HUES48 (cell line): ENCODE measurements at regions not wholly inside any gene's neighbourhood (a gene's known extent, or its start where the extent isn't known, plus 50 kb on each side); places are given as distances from the start of the nearest gene placed in this dataset.
"Not testable (repeated sequence)": the region's sequence is repeated elsewhere in the genome, so short reads cannot be mapped to it uniquely, and the experiment has no call there.

Source experiments
- H3K27ac ChIP-seq: one replicate; pipeline ENCODE4 v1.7.0; 2013; ENCODE audit warnings: low read depth, low read length, inconsistent platforms
- H3K27me3 ChIP-seq: 2 replicates; pipeline ENCODE4 v1.6.1; 2013; ENCODE audit warnings: mild to moderate bottlenecking, low read length; ENCODE audit not compliant: control insufficient read depth, insufficient read depth
- H3K36me3 ChIP-seq: 2 replicates; pipeline ENCODE4 v1.6.1; 2013; ENCODE audit warnings: low read length; ENCODE audit not compliant: control insufficient read depth, insufficient read depth
- H3K4me1 ChIP-seq: 2 replicates; pipeline ENCODE4 v1.6.1; 2013; ENCODE audit warnings: mild to moderate bottlenecking, low read length; ENCODE audit not compliant: control insufficient read depth, insufficient read depth
- H3K4me3 ChIP-seq: 2 replicates; pipeline ENCODE4 v1.5.1; 2013; ENCODE audit warnings: mild to moderate bottlenecking, low read depth, low read length
- H3K9ac ChIP-seq: 2 replicates; pipeline ENCODE4 v1.6.1; 2013; ENCODE audit warnings: mild to moderate bottlenecking, low read depth, low read length, moderate library complexity
- H3K9me3 ChIP-seq: 2 replicates; pipeline ENCODE4 v1.6.1; 2013; ENCODE audit warnings: low read length; ENCODE audit not compliant: control insufficient read depth, insufficient read depth

DNA sequence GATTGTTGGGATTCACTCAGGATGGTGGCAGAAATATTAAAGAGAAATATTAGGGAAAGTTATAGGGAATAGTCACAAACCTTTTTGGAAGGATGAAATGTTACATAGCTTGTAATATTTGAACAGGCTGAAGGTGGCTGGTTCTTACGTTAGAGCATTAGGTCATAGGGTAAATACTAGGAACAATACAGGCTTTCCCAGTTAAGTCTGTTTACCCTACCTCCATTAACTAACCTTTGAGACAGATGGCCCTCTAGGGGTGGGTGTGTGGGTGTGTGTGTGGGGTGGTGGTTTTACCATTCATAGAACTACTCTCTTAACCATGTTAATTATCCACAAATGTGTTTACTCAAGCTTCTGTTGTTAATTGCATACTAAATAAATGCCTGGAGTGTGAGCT is 94.3 kb upstream of the STK32A start:
- H3K27me3 ChIP-seq, result no peaks in the 10 kb centered on the region

DNA sequence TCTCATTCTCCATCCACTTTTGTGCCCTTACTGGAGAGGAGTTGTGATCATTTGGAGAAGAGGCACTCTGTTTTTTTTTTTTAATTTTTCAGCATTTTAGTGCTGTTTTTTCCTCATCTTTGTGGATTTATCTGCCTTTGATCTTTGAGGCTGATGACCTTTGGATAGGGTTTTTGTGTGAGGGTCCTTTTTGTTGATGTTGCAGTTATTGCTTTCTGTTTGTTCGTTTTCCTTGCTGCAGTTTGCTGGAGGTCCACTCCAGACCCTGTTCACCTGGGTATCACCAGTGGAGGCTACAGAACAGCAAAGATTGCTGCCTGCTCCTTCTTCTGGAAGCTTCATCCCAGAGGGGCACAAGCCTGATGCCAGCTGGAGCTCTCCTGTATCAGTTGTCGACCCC is 93.2 kb upstream of the STK32A start:
- H3K9ac ChIP-seq, H3K9me3 ChIP-seq, H3K4me1 ChIP-seq, H3K4me3 ChIP-seq, H3K27me3 ChIP-seq, H3K36me3 ChIP-seq, H3K27ac ChIP-seq: not testable (repeated sequence)

More for the DNA sequence above, 94.3 kb upstream of the STK32A start:
- Histone ChIP-seq H3K4me3 (no peak overlapping the region), H3K9me3 (no peaks in the 10 kb centered on the region; the same call in 1 of the 2 replicates), H3K27ac (peak overlapping the region; percentile 51), H3K9ac (no peak overlapping the region), H3K4me1 (no peaks in the 10 kb centered on the region), H3K36me3 (no peaks in the 10 kb centered on the region)

DNA sequence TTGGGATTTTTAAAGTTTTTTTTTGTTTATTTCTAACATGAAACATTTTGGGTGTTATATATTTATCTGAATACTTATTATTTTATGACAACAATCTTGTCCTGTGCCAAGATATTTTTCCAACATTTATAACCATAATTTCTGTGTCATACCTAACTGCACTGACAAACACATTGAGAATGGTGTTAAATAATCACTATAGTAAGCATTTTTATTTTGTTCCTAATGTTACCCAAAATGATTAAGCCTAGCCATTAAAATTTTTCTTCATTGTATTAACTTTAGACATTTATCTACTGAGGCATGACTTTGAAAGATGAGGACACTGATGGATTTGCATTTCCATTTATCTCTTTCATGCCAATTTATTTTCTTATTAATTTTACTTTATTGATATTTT is 91.6 kb upstream of the STK32A start:
- no peaks in the 10 kb centered on the region for H3K36me3 ChIP-seq
- no peaks in the 10 kb centered on the region for H3K4me1 ChIP-seq
- no peak overlapping the region for H3K9ac ChIP-seq
- H3K27ac ChIP-seq, result no peak overlapping the region
- no peaks in the 10 kb centered on the region for H3K27me3 ChIP-seq
- no peak overlapping the region for H3K4me3 ChIP-seq
- no peaks in the 10 kb centered on the region for H3K9me3 ChIP-seq

DNA sequence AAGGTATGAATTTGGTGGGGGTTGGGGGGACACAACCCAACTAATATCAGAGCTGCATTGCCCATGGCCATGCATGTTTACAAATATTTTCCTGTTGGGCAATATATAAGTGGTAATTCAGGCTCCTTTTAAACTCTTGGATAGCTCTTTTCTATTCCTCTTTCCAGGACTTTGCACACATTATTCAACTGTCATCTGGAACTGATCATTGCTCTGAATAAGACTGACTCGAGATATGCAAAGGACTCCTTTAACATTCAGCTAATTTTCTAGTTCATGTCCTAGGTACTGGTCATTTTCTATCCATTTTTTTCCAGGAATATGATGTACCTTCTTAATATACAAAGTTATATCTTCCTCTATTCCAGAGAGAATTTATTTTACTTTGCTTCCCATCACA is 89.5 kb upstream of the STK32A start:
- Histone ChIP-seq H3K4me3 (no peak overlapping the region), H3K9me3 (no peaks in the 10 kb centered on the region), H3K36me3 (no peaks in the 10 kb centered on the region), H3K4me1 (no peaks in the 10 kb centered on the region), H3K27ac (no peak overlapping the region), H3K9ac (no peak overlapping the region), H3K27me3 (no peaks in the 10 kb centered on the region)

DNA sequence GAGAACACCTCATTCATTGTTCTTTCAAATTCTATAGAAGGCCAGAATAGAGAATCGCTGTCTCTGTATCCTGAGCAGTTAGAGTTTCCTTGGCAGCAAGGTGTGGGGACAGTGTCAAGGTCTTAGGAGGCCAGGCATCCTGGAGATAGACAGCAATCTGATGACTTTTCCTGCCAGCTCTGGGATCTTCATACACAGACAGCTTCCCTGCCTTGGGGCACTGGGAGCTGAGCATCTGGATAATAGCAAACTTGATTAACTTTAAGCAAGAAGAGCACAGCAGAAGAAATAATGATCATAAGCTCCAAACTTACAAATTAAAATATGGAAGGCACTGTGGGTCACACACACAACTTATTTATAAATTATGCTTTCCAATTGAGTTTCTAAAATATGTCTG is 86.1 kb upstream of the STK32A start:
- H3K4me1 ChIP-seq, result no peaks in the 10 kb centered on the region
- H3K36me3 ChIP-seq, result no peaks in the 10 kb centered on the region
- H3K27me3 ChIP-seq, result no peaks in the 10 kb centered on the region

DNA sequence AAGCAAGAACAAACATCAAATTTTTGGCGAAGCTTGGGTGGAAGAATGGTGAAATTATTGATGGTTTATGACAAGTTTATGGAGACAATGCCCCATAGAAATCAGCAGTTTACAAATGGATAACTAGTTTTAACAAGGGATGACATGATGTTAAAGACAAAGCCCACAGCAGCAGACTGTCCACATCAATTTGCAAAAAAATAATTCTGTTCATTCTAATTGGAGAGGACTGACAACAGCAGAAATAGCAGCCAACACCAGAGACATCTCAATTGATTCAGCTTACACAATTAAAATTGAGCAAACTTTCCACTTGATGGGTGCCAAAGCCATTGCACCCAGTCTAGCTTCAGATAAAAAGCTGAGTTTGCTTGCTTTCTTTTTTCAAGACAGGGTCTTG is 82.7 kb upstream of the STK32A start:
- Histone ChIP-seq H3K9me3 (no peaks in the 10 kb centered on the region), H3K4me3 (no peak overlapping the region), H3K9ac (no peak overlapping the region), H3K27ac (no peak overlapping the region), H3K36me3 (no peaks in the 10 kb centered on the region), H3K27me3 (no peaks in the 10 kb centered on the region), H3K4me1 (no peaks in the 10 kb centered on the region)

More for the DNA sequence above, 86.1 kb upstream of the STK32A start:
- Histone ChIP-seq H3K4me3 (no peak overlapping the region), H3K27ac (no peak overlapping the region), H3K9ac (no peak overlapping the region), H3K9me3 (no peaks in the 10 kb centered on the region)

DNA sequence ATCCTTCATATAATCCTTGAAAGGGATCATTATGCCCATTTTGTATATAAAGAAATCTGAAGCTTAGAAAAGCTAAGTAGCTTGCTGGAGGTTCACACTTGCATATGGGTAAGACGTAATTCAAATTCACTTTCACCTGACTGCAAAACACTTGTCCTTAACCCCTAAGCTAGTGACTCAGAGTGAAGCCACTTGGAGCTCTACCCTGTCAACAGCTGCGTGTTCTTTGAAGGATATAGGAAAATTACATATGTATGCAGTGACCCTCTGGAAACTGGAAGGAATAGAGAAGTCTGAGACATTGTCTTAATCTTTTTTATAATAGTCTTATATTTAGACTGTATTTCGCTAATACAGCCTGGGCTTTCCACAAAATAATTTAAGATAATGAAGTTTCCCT is 80.0 kb upstream of the STK32A start:
- H3K27me3 ChIP-seq, result no peaks in the 10 kb centered on the region
- no peak overlapping the region for H3K27ac ChIP-seq
- no peaks in the 10 kb centered on the region for H3K36me3 ChIP-seq
- no peak overlapping the region for H3K4me3 ChIP-seq
- no peak overlapping the region for H3K9ac ChIP-seq
- H3K4me1 ChIP-seq, result no peaks in the 10 kb centered on the region
- no peaks in the 10 kb centered on the region for H3K9me3 ChIP-seq

DNA sequence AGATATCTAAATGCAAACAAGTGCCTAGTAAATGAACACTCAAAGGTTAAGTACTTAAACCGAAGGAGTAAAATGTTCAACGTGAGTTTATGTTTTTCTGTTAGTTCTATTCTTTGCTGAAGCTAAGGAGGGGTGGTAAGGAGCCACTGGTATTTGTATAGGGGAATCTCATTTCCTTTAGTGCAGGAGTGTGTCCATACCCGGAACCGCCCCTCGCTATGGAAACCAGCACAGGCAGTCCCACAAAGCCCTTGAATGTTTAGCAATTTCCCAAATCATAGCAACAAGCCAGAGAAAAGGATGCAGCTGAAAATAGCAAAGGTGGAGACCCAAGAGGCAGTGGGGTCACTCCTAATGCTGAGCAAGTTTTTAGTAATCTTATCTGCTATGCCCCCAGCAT is 78.8 kb upstream of the STK32A start:
- Histone ChIP-seq H3K4me3 (no peak overlapping the region), H3K27ac (no peak overlapping the region), H3K36me3 (no peaks in the 10 kb centered on the region), H3K9ac (no peak overlapping the region), H3K4me1 (no peaks in the 10 kb centered on the region), H3K9me3 (no peaks in the 10 kb centered on the region), H3K27me3 (no peaks in the 10 kb centered on the region)

DNA sequence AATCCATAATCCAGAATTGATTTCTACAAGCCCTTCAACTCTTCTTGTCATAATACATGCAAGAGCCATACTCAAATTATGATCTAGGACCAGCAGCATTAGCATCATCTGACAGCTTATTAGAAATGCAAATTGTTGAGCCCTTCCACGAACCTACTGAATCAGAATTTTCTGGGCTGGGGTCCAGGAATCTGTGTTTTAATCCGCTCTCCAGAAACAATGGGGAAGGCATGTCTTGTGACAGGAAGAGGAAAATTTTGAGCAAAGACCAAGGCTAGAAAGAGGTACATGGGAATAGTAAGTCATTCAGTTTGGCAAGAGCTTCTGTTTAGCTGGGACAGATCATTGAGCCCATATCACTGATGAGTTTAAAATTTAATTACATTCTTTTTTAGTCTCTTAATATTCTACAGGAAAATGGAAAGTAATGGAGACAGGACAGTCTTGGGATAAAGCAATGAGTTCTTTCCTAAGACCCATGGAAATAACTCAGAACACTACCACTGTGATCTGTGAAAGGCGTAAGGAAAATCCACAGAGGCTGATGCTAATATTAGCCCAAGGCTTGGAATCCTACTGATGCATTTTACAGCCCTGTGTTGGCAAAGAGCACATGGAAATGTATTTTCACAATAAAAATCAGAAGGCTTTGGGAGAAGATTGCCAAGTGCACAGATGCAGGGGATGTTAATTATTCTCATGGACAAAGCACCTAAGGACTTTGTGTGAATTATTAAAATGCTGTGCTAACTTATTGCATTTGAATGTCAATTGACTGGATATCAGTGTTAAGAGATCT is 73.7 kb upstream of the STK32A start:
- H3K9ac ChIP-seq, result no peak overlapping the region

DNA sequence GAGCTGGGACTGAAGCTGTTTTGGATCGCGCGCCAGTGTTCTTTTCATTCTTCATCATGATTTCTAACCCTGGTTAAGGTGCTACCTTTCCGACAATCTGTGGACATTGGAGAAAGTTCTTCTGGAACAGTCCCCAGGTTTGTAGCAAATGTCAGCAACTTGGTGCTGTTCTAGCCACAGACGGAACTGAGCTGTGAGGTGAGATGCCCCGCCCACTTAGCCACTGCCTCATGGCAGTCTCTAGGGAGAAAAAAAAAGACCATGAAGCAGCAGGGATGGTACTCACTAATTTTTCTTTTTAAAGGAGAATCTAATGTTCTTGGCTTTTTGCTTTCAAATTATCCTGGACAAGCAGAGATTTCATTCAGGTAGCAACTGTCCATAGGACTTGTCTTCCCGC is 72.1 kb upstream of the STK32A start:
- Histone ChIP-seq H3K27ac (no peak overlapping the region), H3K27me3 (no peaks in the 10 kb centered on the region), H3K36me3 (no peaks in the 10 kb centered on the region), H3K9ac (no peak overlapping the region), H3K9me3 (peaks cover 3% of the 10 kb centered on the region; the same call in 1 of the 2 replicates), H3K4me1 (no peaks in the 10 kb centered on the region), H3K4me3 (no peak overlapping the region)

More for the DNA sequence above, 73.7 kb upstream of the STK32A start:
- Histone ChIP-seq H3K9me3 (peaks cover 3% of the 10 kb centered on the region; the same call in 1 of the 2 replicates), H3K36me3 (no peaks in the 10 kb centered on the region), H3K27ac (no peak overlapping the region), H3K4me1 (no peaks in the 10 kb centered on the region), H3K4me3 (no peak overlapping the region), H3K27me3 (no peaks in the 10 kb centered on the region)

DNA sequence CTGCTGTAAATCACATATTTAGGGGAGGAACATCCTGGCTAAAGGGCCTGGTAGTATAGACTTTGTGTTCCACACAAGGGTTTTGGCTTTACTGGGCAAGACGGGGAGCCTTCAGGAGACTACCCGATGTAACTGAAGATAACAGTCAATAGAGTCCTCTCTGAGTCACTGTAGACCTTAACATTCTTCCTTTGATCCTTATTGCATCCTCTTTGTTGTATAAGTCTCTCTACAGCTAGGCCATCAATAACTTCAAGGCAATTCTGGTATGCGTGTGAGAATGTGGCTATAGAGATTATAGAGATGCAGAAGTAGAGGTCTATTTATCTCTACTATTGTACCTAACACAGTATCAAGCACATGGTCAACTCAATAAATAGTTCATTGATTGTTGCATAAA is 67.3 kb upstream of the STK32A start:
- peaks cover 3% of the 10 kb centered on the region; the same call in 1 of the 2 replicates for H3K9me3 ChIP-seq
- no peak overlapping the region for H3K27ac ChIP-seq
- H3K36me3 ChIP-seq, result no peaks in the 10 kb centered on the region
- no peaks in the 10 kb centered on the region for H3K27me3 ChIP-seq
- H3K4me1 ChIP-seq, result no peaks in the 10 kb centered on the region
- no peak overlapping the region for H3K4me3 ChIP-seq
- no peak overlapping the region for H3K9ac ChIP-seq
